ENCODE measurements at regions not wholly inside any gene's neighbourhood (a gene's known extent, or its start where the extent isn't known, plus 50 kb on each side); places are given as distances from the start of the nearest gene placed in this dataset.

DNA sequence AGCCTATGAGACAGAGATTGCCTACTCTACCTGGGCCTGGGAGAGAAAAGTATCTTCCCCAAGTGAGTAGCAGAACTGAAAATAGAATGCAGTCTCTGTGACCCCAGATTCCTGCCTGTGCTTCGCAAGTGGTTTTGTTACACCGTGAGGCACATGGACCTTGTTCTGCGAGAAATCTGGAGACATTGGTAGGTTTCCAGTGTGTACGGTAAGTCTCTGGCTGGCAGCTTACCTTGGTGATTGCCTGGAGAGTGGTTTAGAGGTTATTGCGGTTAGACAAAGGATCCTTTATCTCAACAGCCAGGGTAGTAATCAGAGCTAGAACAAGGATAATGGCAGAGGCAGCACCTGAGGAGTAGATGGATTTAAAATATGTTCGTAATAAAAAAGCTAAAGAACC is 606.0 kb upstream of the GCFC2 start:
- TF ChIP-seq POLR2A (IDR thresholded peaks at IDR 0.05) = no peak
- TF ChIP-seq, protein P1, sequence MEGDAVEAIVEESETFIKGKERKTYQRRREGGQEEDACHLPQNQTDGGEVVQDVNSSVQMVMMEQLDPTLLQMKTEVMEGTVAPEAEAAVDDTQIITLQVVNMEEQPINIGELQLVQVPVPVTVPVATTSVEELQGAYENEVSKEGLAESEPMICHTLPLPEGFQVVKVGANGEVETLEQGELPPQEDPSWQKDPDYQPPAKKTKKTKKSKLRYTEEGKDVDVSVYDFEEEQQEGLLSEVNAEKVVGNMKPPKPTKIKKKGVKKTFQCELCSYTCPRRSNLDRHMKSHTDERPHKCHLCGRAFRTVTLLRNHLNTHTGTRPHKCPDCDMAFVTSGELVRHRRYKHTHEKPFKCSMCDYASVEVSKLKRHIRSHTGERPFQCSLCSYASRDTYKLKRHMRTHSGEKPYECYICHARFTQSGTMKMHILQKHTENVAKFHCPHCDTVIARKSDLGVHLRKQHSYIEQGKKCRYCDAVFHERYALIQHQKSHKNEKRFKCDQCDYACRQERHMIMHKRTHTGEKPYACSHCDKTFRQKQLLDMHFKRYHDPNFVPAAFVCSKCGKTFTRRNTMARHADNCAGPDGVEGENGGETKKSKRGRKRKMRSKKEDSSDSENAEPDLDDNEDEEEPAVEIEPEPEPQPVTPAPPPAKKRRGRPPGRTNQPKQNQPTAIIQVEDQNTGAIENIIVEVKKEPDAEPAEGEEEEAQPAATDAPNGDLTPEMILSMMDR (IDR thresholded peaks at IDR 0.05) = no peak
